Hepatocyte (in vitro differentiated cells): ENCODE measurements at regions not wholly inside any gene's neighbourhood (a gene's known extent, or its start where the extent isn't known, plus 50 kb on each side); places are given as distances from the start of the nearest gene placed in this dataset.

Source experiments
- DNase-seq: peaks from one replicate; pipeline ENCODE4 v3.0.0-alpha.2; 2016; ENCODE audit warnings: low spot score
- H2AFZ ChIP-seq: fragments of 200-600 bp; sonication (generic); 2 replicates; pipeline ENCODE4 v1.6.0; 2016; ENCODE audit warnings: antibody characterized with exemption, mild to moderate bottlenecking
- H3K27ac ChIP-seq: fragments of 200-600 bp; sonication (generic); 2 replicates; pipeline ENCODE4 v1.5.1; 2016; ENCODE audit warnings: mild to moderate bottlenecking
- H3K27me3 ChIP-seq: fragments of 200-600 bp; sonication (generic); 2 replicates; pipeline ENCODE4 v1.6.1; 2016
- H3K36me3 ChIP-seq: fragments of 200-600 bp; sonication (generic); replicated peaks from 2 replicates; pipeline ENCODE4 v1.5.1; 2016; ENCODE audit warnings: low read depth; ENCODE audit not compliant: insufficient read depth
- H3K4me1 ChIP-seq: fragments of 200-600 bp; sonication (generic); 2 replicates; pipeline ENCODE4 v1.5.1; 2016; ENCODE audit warnings: mild to moderate bottlenecking, moderate library complexity; ENCODE audit not compliant: insufficient read depth
- H3K4me2 ChIP-seq: fragments of 200-600 bp; sonication (generic); 2 replicates; pipeline ENCODE4 v1.6.0; 2016
- H3K4me3 ChIP-seq: fragments of 200-600 bp; sonication (generic); 2 replicates; pipeline ENCODE4 v1.5.1; 2016; ENCODE audit warnings: mild to moderate bottlenecking
- H3K79me2 ChIP-seq: fragments of 200-600 bp; sonication (generic); 2 replicates; pipeline ENCODE4 v1.6.0; 2017; ENCODE audit warnings: mild to moderate bottlenecking
- H3K9me2 ChIP-seq: fragments of 200-600 bp; sonication (generic); replicated peaks from 2 replicates; pipeline ENCODE4 v1.6.0; 2017; ENCODE audit warnings: mild to moderate bottlenecking; ENCODE audit not compliant: insufficient read depth
- H3K9me3 ChIP-seq: fragments of 200-600 bp; sonication (generic); 2 replicates; pipeline ENCODE4 v1.5.1; 2016; ENCODE audit warnings: low read depth, mild to moderate bottlenecking
- H4K20me1 ChIP-seq: fragments of 200-600 bp; sonication (generic); 2 replicates; pipeline ENCODE4 v1.6.0; 2016; ENCODE audit warnings: mild to moderate bottlenecking; ENCODE audit not compliant: insufficient read depth, poor library complexity, severe bottlenecking
- CTCF ChIP-seq: fragments of 200-600 bp; sonication (generic); IDR thresholded peaks from 2 replicates; pipeline ENCODE4 v1.5.1; 2016; ENCODE audit warnings: antibody characterized with exemption, mild to moderate bottlenecking; ENCODE audit not compliant: poor library complexity
- EZH2 ChIP-seq: fragments of 200-600 bp; sonication (generic); IDR thresholded peaks from 2 replicates; pipeline ENCODE4 v1.6.1; 2016; ENCODE audit warnings: antibody characterized with exemption, mild to moderate bottlenecking, borderline replicate concordance
- EZH2phosphoT487 ChIP-seq: fragments of 200-600 bp; sonication (generic); IDR thresholded peaks from one replicate; pipeline ENCODE4 v1.6.1; 2018; ENCODE audit warnings: antibody characterized with exemption, mild to moderate bottlenecking, low read depth, moderate library complexity; ENCODE audit not compliant: unreplicated experiment, severe bottlenecking
- WGBS: methylation state at CpG from one replicate; pipeline ENCODE4 v1.1.6; 2016; ENCODE audit warnings: low lambda C conversion rate; ENCODE audit errors: missing lambda C conversion rate; 5-methylcytosine and 5-hydroxymethylcytosine counted together

GRCh38 chr14:101206556-101206955, 303.0 kb upstream of the RTL1 start:
- no peak for DNase-seq

GRCh38 chr14:101207041-101207440, 303.5 kb upstream of the RTL1 start:
- no peak overlapping the region for H3K4me3 ChIP-seq
- H3K27ac ChIP-seq: no peak overlapping the region

More at GRCh38 chr14:101206556-101206955, 303.0 kb upstream of the RTL1 start:
- Histone ChIP-seq H3K36me3 (no peaks in the 10 kb centered on the region), H3K4me3 (no peak overlapping the region), H2AFZ (no peak overlapping the region), H3K27ac (no peak overlapping the region), H3K4me2 (no peak overlapping the region), H3K9me2 (no peaks in the 10 kb centered on the region), H3K4me1 (no peaks in the 10 kb centered on the region), H3K27me3 (no peaks in the 10 kb centered on the region), H4K20me1 (no peaks in the 10 kb centered on the region), H3K9me3 (peaks cover 4% of the 10 kb centered on the region), H3K79me2 (no peaks in the 10 kb centered on the region)
- 95% methylated on average over 3 of the region's 3 CpGs for WGBS
- TF ChIP-seq EZH2 (no peak), CTCF (no peak), EZH2phosphoT487 (no peak)

GRCh38 chr14:101207897-101208296, 304.4 kb upstream of the RTL1 start:
- TF ChIP-seq EZH2: no peak
- TF ChIP-seq CTCF: no peak

More at GRCh38 chr14:101207041-101207440, 303.5 kb upstream of the RTL1 start:
- Histone ChIP-seq H3K4me2 (no peak overlapping the region), H3K36me3 (no peaks in the 10 kb centered on the region), H3K9me3 (peaks cover 4% of the 10 kb centered on the region), H3K4me1 (no peaks in the 10 kb centered on the region), H4K20me1 (no peaks in the 10 kb centered on the region), H3K9me2 (no peaks in the 10 kb centered on the region), H2AFZ (no peak overlapping the region), H3K27me3 (no peaks in the 10 kb centered on the region), H3K79me2 (no peaks in the 10 kb centered on the region)
- TF ChIP-seq CTCF (no peak), EZH2 (no peak), EZH2phosphoT487 (no peak)
- DNase-seq: no peak
- 96% methylated on average over 2 of the region's 2 CpGs for WGBS

GRCh38 chr14:101209594-101209993, 306.1 kb upstream of the RTL1 start:
- Histone ChIP-seq H4K20me1 (no peaks in the 10 kb centered on the region), H3K27me3 (no peaks in the 10 kb centered on the region), H3K79me2 (no peaks in the 10 kb centered on the region), H3K9me3 (peaks cover 4% of the 10 kb centered on the region), H3K4me3 (no peak overlapping the region), H3K36me3 (no peaks in the 10 kb centered on the region), H3K4me1 (no peaks in the 10 kb centered on the region), H3K27ac (no peak overlapping the region), H2AFZ (no peak overlapping the region), H3K4me2 (no peak overlapping the region), H3K9me2 (no peaks in the 10 kb centered on the region)
- no peak for TF ChIP-seq CTCF
- TF ChIP-seq EZH2: no peak
- TF ChIP-seq EZH2phosphoT487: no peak
- 86% methylated on average over 2 of the region's 2 CpGs for WGBS
- DNase-seq: no peak

More at GRCh38 chr14:101207897-101208296, 304.4 kb upstream of the RTL1 start:
- Histone ChIP-seq H3K9me3 (peaks cover 4% of the 10 kb centered on the region), H3K27ac (no peak overlapping the region), H3K4me1 (no peaks in the 10 kb centered on the region), H4K20me1 (no peaks in the 10 kb centered on the region), H2AFZ (no peak overlapping the region), H3K9me2 (no peaks in the 10 kb centered on the region), H3K4me3 (no peak overlapping the region), H3K4me2 (no peak overlapping the region), H3K36me3 (no peaks in the 10 kb centered on the region), H3K27me3 (no peaks in the 10 kb centered on the region), H3K79me2 (no peaks in the 10 kb centered on the region)
- no peak for DNase-seq
- 77% methylated on average over 1 of the region's 1 CpG for WGBS
